Coronary artery (tissue), 2 donors: ENCODE measurements at regions not wholly inside any gene's neighbourhood (a gene's known extent, or its start where the extent isn't known, plus 50 kb on each side); places are given as distances from the start of the nearest gene placed in this dataset.

Experiments
- DNase-seq: peaks from one replicate; pipeline ENCODE4 v3.0.0-alpha.2; 2017; ENCODE audit warnings: low spot score
- H3K27ac ChIP-seq, 2 donors: fragments of 200-600 bp; sonication (generic); one replicate each; pipeline ENCODE4 v1.5.1; 2016 to 2019
- H3K4me3 ChIP-seq: fragments of 200-600 bp; sonication (generic); 2 replicates; pipeline ENCODE4 v1.5.1; 2016; ENCODE audit warnings: mild to moderate bottlenecking, moderate library complexity
- TF ChIP-seq, protein P1 (sequence below): fragments of 200-600 bp; sonication (generic); IDR thresholded peaks from one replicate; pipeline ENCODE4 v1.5.1; 2019; ENCODE audit warnings: antibody characterized with exemption

DNA sequence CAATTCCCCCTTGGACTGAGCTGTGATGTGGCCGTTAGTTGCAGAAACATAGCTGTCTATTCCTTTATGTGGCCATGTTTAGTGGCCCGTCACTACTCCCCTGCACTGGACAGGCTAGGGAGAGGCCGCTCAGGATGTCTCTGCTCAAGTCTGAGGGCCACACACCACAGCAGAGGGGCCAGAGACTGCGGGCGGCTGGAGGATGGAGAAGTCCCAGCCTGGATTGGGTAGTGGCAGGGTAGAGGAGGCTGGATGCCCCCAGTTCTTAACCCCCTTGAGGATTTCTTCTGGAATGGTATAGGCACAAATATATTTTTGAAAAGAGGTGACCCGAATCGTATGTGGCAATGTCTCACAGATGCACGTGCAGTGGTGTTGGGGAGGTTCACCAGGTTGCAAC is 116.4 kb upstream of the B3GAT1 start:
- H3K4me3 ChIP-seq, result no peak overlapping the region
- peak; percentile 31 for DNase-seq
- TF ChIP-seq, protein P1, sequence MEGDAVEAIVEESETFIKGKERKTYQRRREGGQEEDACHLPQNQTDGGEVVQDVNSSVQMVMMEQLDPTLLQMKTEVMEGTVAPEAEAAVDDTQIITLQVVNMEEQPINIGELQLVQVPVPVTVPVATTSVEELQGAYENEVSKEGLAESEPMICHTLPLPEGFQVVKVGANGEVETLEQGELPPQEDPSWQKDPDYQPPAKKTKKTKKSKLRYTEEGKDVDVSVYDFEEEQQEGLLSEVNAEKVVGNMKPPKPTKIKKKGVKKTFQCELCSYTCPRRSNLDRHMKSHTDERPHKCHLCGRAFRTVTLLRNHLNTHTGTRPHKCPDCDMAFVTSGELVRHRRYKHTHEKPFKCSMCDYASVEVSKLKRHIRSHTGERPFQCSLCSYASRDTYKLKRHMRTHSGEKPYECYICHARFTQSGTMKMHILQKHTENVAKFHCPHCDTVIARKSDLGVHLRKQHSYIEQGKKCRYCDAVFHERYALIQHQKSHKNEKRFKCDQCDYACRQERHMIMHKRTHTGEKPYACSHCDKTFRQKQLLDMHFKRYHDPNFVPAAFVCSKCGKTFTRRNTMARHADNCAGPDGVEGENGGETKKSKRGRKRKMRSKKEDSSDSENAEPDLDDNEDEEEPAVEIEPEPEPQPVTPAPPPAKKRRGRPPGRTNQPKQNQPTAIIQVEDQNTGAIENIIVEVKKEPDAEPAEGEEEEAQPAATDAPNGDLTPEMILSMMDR, result no peak
- no peak overlapping the region for H3K27ac ChIP-seq

DNA sequence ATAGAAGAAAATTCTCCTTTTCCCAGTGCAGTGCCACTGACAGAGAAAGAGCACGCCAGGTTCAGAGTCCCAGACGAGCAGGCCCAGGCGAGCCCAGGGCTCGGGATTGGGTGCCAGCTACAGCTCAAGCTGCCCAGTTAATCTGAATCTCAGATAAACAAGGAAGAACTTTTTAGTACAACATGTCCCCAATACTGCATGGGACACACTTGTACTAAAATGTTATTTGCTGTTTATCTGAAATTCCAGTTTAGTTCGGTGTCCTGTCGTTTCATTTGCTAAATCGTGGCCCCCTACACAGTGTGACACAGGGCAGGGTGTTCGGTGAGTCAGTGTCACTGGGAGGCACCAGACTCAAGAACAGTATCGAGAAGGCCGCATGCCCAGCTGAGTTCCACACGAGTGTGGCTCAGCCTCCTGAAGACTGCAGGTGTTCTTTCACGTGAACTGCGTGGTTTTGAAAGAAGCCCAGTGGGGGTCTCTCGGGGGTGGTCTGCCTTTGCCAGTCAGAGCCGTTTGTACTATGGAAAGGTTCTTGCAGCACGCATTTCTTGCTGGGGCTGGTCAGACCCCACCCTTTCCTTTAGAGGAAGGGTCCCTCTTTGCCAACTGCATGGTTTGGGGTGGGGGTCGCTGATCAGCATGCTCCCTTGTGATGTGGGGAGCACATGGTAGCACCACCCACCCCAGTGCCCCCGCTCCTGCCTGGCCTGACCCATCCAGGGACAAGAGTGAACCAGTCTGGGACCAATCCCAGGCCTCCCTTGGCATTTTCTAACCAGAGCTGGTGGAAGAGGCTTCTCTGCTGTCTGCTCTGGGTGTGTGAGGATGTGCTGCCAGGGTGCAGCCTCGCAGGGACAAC is 115.6 kb upstream of the B3GAT1 start:
- no peak overlapping the region for H3K4me3 ChIP-seq
- TF ChIP-seq, protein P1, result no peak
- DNase-seq, result peak; percentile 56
- no peak overlapping the region for H3K27ac ChIP-seq

DNA sequence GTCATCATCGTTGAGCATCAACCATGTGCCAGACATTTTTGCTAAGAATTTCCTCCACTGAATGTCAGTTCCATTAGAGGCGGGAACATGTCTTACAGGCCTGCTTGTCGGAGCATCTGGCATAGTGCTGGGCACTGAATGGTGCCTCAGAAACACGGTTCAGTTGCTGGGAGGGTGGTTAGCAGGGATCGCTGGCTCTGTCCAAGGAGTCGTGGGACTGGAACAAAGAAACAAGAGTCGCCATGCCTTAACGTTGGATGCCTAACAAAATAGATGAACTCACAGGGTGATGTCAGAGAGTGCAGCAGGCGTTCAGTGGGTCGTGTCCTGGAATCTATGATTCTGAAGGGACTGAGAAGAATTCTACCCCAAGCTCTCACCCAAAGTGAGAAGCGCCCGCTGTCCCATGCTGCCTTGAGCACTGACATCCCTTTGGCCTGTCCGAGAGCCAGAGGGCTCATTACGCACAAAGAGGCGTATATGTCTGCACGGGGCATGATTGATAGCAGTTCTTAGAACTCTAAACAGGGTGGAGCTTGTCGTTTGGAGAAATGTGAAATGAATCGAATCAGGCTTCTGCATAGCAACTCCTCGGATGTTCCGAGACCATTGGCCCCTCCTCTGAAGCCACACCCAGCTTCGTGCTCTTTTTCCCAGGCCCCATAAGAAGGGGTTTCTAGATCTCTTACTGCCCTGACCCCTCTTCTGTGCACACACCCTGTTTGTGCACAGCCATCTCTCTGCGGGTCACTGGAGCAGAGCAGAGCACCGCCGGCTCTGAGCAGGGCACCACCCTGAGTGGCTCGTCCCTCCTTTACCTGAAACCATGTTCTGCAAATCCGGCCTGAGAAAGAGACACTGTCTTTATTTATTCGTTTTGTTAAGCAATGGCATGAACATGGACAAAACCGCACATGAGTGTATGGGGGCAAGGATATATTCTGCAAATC is 113.1 kb upstream of the B3GAT1 start:
- TF ChIP-seq, protein P1, result no peak
- no peak overlapping the region for H3K4me3 ChIP-seq
- no peak for DNase-seq
- no peak overlapping the region for H3K27ac ChIP-seq

DNA sequence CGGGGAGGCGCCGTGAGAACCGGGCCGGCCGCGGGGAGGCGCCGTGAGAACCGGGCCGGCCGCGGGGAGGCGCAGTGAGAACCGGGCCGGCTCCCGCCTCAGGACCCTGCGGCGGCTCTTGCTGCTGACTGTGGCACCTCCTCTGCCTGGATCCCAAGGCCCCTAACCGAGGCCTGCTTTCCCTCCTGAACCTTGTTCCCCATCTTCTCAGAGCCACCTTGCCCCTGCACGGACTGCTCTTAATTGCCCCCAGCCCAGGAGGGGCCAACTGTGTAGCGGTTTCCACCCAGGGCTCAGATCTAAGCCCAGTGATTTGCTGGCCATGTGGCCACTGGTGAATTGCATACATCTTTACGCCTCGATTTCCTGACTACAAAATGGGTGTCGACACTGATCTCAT is 112.2 kb upstream of the B3GAT1 start:
- TF ChIP-seq, protein P1, result no peak
- H3K4me3 ChIP-seq, result no peak overlapping the region
- H3K27ac ChIP-seq, result no peak overlapping the region
- DNase-seq, result no peak

DNA sequence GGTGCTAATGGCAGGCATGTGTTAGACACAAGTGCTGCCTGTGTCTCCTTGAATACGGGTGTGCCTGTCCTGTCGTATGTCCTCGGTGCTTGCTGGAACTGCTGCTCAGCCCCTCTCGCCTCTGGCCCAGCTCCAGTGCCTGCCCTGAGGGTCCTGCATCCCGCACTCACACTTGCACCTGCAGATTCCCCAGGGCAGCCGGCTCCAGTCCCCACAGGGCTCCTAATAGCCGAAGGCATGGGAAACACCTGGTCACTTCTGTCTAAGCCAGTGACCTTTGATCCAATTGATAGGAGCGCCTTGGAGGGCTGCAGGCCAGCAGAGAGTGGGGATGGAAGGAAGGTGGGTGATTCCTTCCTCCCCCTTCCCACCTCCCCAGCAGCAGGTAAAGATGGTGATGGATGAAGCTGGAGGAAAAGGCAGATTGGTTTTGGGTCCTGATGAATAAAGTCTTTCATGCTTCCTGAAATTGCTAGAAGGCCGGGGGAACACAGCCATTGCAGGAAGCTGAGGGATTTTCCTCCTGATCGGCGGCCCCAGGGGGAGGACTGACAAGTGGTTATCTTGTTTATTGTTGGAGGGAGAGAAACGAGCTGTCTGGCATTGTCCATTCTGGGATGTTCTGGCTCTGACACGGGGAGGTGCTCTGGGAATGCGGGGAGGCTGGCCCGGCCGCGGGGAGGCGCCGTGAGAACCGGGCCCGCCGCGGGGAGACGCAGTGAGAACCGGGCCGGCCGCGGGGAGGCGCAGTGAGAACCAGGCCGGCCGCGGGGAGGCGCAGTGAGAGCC is 110.9 kb upstream of the B3GAT1 start:
- H3K4me3 ChIP-seq, result no peak overlapping the region
- DNase-seq, result no peak
- H3K27ac ChIP-seq, result no peak overlapping the region
- TF ChIP-seq, protein P1, result no peak

DNA sequence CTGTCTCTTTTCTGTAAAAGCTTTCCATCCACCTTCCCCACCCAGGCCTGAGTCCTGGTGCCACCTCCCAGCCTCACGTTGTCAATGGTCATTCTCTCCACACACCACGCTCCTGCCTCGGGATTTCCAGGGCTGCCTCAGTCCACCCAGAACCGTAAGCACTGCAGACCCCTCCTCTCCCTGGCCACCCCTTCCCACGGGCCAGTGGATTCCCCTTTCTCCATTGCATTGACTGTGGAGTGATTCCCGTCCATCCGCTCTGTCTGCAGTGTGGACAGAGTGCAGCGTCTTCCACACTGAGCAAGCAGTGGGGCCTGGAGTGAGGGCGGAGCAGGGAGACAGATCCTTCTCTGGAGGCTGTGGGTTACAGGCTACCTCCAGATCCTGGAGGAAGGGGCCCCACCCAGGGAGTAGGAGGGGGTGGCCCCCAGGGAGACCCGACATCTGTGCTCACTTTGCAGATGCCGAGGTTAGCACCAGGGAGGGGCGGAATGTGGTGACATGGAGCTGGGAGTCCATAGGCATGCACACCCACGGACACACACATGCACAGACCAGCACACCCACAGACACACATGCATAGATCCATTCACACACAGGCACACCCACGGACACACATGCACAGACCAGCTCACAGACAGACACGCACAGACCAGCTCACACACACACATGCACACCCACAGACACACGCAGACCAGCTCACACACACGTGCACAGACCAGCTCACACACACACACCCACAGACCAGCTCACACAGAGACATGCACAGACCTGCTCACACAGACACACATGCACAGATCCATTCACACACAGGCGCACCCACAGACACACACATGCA is 109.6 kb upstream of the B3GAT1 start:
- H3K27ac ChIP-seq, result no peak overlapping the region
- no peak for DNase-seq
- TF ChIP-seq, protein P1, result no peak
- no peak overlapping the region for H3K4me3 ChIP-seq
